ENCODE measurements at regions not wholly inside any gene's neighbourhood (a gene's known extent, or its start where the extent isn't known, plus 50 kb on each side); places are given as distances from the start of the nearest gene placed in this dataset.

DNA sequence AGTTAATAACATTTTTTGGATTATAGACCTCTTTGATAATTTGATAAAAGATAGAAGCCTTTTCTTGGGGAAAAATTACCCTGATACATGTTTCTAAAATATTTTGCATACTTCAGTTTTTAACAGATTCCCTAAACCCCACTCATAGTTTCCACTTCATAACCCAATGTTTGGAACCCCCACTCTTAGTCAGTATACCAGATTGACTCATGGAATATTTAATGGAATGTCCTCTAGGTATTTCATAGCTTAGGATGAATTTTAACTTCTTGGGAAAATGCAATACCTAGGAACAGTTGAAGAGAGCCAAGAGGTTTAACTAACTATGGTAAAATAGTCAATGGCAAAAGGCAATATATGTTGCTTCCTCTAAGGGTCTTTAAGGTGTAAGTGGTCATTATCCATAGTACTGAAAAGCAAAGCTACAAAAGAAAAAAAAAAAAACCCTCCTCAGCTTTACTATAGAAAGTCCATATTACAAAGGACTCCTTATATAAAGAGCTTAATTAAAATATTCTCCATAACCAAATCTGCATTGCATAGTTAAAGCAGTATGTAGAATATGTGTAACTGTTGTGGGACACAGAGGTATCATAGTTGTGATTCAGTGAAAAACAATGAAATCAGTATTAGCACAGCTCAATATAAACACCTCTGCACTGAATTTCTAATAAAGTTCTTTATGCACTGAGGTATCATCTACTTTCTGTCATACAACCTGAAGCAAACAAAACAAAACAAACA lies 159.9 kb downstream of the PCDH7 start:
- DNase-seq, result no peak

DNA sequence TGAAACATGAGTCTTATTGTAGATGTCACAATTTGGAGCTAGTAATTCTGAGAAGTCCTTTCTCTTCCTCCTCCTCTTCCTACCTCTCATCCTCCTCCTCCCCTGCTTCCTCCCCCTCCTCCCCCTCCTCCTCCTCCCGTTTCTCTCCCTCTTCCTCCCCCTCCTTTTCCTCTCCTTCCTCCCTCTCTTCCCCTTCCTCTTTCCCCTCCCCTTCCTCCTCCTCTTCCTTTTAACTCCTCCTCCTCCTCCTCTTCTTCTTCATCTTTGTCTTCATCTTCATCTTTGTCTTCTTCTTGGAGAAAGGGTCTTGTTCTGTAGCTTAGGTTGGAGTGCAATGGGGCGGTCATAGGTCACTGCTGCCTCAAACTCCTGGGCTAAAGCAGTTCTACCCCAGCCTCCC lies 161.8 kb downstream of the PCDH7 start:
- no peak for DNase-seq

DNA sequence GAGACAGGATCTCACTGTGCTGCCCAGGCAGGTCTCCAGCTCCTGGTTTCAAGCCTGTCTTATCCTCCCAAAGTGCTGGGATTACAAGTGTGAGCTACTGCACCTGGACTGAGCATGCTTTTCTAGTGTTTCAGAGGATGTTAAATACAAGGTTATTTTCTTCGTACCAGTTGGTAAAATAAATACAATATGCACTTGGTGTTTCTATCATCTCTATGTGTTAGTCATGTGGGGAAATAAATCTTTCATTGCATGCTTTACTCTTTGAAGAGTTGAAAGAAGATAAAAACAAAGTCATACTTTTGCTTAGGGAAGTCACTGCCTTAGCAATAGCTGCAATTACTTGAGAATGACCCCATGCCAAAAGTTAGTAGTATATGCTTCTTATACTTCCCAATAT lies 162.3 kb downstream of the PCDH7 start:
- no peak for DNase-seq

DNA sequence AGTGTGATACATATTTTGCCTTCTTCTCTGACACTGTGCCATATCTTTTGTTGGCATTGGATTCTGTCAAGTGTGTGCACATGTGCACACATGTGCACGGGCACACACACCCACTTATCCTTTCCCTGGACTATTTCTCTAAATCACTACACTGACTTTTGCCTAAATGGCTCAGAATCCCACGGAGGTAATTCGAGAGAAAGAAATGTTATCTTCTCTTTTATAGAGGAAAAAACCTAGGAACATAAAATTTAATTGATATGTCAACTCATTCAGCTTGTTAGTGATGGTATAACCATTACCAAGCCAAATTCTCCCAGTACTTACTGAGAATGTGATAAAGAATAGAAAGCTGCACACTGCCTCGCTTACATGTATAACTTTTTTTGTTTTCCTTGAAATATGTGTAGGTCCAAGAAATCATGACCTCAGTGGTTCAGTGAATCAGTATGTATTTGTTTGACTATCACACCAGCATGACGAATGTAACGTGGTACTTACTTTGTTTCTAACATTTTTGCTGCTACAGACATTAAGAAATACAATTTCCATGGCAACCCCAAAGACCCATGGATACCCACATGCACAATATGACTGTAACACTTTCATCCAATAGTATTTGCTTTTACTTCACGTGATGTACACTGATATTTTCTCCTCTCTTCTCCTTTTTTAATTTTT lies 163.0 kb downstream of the PCDH7 start:
- DNase-seq, result no peak

DNA sequence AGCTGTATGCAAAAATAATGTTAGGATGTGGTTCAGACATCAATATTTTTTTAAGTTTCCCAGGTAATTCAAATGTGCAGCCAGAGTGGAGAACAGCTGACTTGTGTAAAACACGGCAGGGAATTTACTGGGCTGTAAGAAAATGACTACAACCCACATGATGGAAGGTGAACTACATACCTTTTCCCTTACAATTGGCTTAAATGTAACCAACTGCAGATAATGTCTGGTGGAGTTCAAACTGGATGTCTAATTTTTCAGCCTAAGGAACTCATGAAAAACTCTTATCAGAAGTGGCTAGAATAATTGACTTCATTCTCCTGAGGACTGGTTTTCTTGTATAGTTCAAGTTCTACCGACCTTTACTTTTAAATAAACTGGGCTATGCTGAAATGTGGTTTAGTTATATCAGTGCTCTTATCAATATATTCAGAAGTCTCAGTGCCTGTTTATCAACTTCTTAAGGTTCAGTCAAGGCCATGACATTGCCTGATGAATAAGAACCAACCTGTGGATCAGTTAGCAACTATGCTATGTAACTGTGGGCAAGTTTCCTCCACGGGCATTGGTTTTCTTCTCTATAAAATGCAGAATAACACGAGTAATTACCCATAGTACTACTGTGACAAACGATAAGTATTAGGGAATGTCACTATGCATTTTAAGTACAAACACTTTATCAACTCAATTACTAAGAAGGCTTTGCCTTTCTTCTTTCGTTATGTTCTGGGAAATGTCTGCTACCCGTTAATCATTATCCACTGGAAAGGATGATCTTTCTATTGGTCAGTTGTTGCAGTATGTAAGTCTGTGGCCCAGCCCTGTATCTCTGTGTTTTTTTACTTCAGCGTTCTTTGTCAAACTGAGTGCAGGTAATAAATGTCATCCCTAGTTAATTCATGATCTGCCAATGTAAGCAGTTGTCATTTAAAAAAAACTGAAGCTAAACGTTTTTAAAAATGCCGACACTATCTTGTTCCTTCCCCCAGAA lies 181.6 kb downstream of the PCDH7 start:
- DNase-seq, result no peak

DNA sequence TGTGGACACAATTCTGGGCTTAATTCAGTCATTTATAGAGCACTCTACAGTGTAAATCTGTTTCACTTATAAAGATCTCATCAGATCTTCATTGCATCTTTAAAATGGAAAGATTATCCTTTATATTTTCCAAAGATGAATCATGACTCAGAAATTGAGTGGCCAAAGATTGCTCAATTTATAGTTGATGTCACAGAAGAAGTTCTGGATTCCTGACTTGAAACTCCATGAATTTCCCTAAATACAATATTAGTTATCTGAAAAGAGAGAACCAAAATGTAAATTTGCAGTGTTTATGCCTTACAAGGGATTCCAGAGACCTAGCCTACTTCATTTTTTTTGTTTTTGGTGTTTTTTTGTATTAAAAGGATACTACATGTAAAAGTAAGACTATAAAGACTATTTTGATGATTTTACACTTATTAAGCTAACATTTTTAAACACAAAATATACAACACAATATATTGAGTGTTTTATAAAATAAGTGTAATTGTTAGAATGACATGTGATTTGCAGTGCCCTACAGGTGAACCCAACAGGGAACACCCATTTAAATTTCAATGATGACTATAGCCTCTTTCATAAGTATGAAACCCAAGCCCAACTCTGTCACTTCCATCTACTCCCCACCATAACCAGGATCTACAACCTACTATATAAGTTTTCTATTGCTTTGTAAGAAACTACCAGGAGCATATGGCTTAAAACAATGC lies 183.5 kb downstream of the PCDH7 start:
- DNase-seq, result no peak

DNA sequence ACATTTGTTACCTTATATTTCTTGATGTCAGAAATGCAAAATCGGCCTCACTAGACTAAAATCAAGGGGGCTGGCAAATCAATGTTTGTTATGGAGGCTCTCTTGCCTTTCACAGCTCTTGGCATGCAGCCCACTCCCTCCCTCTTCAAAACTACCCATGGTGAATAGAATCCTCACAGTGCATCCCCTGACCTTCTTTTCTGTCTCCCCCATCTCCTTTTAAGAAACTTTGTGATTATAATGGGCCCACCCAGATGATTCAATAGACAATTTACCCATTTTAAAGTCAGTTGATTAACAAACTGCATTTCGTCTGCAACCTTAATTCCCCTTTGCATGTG lies 184.0 kb downstream of the PCDH7 start:
- DNase-seq, result no peak

DNA sequence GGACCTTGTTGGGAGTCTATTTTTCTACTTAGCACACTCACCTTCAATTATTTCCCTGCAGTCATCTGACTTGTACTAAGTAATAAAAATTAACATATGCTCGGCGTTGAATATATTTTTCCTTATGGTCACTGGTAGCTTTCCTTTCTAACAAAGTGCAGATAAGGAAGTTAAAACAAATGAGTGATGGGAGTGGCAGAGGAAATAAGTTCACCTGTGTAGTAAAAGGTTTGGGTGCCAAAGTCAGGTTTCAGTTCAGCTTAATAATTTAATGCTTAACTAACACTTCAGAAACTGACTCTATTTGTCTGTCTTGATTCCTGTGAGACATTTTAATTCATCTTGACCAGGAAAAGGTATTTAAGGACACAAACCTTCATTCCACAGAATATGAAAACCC lies 184.4 kb downstream of the PCDH7 start:
- DNase-seq, result no peak

DNA sequence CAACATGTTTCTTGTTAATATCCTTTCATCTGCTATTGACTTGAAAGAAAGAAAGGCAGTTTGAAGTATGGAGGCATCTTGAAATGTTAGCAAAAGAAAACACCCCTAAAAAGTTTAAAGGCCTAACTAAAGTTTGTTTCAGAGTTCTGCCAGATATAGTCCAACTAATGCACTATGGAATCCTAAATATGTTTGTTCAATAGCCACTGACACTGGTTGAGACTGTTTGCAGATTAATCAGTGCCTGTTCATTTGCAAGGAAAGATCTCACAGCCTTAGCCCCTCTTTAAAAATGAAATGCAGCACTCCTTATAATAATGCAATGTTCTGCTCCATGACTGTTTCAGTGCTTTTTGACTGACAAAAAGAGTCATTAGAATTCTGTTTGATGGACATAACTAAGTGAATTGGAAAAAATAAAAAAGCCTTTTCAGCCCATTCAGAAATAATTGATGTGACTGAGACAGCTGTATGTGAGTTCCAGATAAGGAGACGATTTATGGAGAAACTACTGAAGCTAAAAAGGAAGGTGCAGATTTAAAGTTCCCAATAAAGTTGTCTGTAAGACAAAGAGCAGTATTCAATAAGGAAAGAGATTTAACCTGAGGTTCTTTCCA lies 192.0 kb downstream of the PCDH7 start:
- DNase-seq, result no peak

DNA sequence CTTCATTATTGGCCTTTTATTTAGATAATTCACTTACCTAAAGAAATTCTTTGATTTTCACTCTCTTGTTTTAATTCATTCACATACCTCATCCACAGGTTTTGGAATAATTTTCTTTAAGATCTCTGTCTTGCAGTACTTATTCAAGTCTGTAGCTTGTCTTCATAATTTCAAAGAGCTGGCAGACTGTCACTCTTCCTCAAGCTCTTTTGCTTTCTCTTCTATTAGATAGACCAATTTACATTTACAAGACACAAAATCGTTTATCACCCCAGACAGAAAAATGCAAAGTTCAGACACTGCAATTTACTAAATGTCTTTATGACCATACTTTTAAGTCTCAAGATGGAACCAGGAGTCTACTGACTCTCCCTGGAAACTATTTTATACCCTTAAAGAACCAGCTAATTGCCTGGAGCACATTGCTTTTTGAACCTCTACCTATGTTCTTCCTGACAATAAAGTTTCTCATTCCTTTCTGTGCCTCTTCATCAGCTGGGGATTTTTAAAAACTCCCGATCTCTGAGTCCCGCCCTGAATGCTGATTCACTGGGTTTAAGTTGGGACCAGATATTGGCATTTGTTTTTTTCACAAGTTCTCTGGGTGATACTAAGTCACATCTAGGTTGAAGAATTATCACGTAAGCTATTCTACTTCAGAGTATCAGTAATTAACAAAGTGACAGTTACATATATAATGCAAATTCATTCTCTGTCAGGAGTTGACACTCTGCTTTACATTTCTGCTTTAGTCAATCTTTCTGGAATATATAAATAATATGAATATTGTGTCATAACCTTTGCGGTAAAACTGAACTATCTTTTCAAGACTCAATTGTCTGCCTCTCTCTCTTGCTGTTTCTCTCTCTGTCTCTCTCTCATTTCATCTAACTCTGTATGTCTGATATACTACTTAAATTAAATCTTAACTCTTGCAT lies 196.4 kb downstream of the PCDH7 start:
- DNase-seq, result no peak

DNA sequence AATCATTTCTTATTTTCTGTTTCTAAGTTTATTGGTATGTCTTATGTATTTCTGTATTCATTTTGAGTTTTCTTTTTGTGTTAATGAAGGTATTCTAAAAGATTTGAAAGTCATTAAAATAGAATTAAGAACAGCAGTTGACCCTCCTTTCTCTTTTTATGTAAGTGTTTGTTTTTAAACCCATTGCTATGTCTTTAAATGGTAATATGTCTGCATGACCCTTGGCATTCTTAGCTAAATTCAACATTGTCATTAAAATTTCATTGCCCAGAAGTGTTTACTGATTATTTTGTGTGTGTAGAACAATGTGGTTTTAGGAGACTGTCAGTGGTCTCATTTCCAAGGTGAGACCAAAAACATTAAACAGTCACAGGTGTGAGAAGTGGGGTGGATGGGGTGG lies 197.8 kb downstream of the PCDH7 start:
- DNase-seq, result no peak

DNA sequence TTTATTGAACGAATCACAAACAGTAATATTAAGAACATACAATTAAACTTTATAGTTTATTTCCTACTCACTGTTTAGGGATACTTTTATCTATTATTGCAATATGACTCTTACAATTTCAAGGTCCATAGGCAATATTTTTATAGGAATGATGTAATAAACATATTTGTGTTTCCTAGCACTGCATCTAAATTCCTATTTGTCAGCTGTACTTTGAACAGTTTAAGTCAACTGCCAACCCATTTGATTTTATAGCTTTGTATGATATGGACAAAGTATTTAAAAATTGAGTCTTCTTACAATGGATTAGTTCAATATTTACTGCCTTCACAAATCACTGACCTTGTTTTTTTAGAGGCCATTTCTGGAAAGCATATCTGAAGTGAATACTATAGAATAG lies 199.3 kb downstream of the PCDH7 start:
- DNase-seq, result no peak

DNA sequence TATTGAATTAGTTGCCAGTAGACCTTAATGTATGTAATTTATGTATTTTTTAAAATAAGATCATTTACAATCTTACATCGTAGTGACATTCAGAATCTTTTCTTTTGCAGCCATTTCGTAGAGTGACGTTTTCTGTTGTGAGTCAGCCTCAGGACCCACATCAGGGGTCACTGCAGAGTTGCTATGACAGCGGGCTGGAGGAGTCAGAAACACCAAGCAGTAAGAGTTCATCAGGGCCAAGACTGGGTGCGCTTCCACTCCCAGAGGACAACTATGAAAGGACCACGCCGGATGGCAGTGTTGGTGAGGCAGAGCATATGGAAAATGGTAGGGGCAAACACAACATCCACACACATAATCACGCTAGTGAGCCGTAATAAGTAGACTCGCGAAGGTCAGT lies 199.9 kb downstream of the PCDH7 start:
- DNase-seq, result no peak

DNA sequence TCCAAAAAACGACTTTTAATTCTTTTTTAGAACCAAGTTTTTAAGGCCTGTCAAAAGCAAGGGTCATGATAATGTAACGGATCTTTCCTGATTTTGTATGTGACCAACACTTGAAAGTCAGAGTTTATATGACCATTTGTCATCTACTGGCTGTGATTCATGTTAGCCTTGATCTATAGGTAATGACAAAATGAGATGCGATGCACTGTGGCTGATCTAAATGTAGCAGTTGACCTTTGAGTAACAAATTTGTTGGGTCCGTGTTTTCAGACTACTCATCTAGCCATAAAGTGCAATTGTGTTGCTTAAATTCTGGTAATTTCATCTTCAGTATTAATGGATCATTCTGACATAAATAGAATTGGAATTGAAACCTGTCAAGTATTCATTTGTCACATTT lies 202.5 kb downstream of the PCDH7 start:
- DNase-seq, result no peak

DNA sequence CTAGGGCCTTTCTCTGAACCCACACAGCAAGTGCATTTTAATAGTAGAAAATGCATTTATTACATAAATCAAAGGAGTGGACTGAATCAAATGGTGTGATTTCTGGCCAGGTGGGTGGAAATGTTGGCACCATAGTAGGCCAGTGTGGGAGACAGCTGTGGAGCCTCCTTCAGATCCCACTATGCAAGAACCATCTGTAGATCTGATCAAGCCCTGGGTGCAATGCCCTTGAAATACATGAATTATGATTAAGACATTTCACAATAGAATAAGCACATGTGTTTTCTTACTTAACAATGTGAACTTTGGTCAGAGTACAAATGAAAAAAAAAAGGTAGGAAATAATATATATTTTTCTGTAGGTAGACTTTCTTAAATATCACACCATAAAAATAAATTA lies 204.3 kb downstream of the PCDH7 start:
- no peak for DNase-seq

DNA sequence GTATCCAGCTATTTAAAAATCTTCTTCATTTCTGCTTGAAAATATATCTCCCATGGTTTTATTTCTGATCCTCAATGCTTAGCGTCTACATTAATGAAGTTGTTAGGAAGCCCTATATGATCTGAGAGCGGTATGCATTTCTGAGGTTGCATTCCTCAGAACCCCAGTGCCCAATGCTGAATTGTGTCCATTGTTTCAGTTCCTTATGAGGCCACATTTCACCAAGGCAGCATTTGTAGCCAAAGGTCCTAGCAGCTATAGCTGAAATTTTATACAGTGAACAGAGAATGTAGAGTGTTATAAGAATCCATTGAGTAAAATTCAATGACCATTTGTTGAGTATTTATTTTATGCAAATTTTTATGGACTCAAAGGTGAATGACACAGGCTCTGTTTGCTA lies 209.5 kb downstream of the PCDH7 start:
- no peak for DNase-seq

DNA sequence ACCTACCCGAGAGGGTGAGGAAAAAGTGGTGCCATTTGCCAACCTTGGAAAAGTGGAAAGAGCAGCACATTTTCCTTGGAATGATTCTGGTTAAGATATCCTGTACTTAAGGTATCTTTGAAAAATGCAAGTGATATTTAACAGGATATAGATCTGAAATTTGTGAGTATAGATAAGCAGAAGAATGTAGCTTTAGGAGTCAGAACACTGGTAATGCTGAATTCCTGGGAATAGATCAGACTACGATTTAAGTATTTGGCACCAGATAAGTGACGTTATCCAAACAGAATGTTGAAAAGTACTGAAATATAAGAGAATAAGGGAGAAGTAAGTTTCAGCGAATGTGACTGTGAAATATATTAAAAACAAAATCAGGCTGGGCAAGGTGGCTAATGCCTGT lies 210.1 kb downstream of the PCDH7 start:
- DNase-seq, result no peak

DNA sequence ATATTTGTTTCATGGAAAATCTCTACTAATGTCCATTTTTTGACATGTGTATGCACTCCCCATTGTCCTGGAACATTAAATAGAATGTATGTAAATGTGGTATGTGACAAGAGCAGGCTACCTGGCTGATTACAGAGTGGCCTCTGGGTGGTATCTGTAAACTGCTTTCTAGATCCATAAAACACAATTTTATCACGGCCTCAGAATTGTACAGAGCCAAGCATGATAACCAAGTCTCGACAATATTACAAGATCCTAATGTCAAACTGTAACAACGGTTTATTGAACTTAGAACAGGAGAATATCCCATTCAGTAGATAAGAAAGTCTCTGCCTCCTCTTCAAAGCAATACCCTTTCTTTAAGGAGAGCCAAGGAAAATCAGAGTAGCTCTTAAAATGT lies 212.4 kb downstream of the PCDH7 start:
- DNase-seq, result no peak

DNA sequence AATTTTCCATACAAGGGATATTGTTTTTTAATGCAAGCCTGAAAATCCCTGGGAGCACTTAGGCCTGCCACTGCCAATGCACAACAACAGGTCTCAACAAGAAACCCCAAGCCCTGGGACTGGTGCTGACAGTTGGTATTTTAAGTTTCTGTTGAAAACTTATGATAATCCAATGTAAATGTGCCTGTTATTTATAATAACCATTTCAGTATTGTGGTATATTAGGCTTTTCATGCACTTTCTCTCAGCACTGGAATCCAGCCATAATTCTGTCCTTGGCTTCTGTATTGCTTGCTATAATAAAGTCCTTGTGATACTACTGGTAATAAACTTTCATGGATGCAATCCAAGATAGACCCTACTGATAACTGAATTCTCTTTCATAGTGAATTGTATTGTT lies 218.9 kb downstream of the PCDH7 start:
- DNase-seq, result no peak

DNA sequence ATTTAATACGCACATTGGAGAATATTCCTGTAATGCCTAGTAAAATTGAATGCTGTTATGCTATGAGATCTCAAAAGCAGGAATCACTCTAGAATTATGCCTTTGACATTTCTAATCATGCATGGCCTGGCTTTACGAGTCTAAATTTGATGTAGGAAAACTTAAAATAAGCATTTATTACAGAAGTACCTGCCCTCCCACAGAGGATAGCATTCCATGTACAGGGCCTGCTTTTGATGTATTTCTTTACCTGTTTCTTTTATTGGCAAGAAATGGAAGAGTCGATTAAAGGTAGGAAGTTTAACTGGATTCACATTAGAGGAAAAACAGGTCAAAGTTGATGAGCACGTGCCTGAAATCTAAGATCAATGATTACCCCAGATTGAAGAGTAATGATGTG lies 219.5 kb downstream of the PCDH7 start:
- no peak for DNase-seq

DNA sequence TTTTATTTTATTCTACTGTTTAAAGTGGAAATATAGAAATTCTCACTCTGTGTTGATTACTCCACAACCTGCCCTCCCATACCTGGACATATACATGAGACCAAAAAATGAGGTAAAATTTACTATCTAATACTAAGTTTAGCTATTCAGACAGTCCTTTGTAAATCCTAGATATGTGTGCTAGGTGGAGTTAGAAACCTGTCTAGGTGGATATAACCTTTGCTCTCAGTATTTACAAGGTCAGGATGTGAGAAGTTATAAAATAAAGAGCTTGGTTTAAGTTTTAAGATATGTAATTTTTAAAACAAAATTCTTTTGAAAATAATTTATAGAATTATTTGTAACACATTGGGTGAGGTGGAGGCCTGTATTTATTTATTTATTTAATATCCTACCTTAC lies 221.5 kb downstream of the PCDH7 start:
- no peak for DNase-seq

DNA sequence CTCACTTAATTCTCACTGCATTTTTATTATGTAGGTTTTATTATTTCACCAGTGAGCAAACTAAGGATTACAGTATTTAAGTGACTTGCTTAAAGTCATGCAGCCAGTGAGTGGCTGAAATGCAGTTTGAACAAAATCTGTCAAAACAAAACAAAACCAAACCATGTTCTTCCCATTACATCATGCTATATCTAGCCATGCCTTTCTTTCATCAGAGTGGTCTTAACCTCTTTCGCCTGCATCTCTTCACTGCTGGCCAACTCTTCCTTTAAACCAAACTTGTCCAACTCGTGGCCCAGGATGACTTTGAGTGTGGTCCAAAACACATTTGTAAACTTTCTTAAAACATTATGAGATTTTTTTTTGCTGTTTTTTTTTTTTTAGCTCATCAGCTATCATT lies 223.2 kb downstream of the PCDH7 start:
- no peak for DNase-seq
